ENCODE measurements at regions not wholly inside any gene's neighbourhood (a gene's known extent, or its start where the extent isn't known, plus 50 kb on each side); places are given as distances from the start of the nearest gene placed in this dataset.

- no peak overlapping the region for H3K4me2 ChIP-seq (ENCODE audit: low read depth, low read length)
- no peak overlapping the region for H3K4me3 ChIP-seq (ENCODE audit: low read length)
- no peak overlapping the region for H3K9ac ChIP-seq (ENCODE audit: low read length)
- H3K36me3 ChIP-seq (replicated peaks; ENCODE audit: insufficient read depth, low read length), result no peaks in the 10 kb centered on the region
- DNase-seq, result no peak
- H3K4me1 ChIP-seq (ENCODE audit: low read length), result no peaks in the 10 kb centered on the region
- no peaks in the 10 kb centered on the region for H3K9me3 ChIP-seq (replicated peaks; ENCODE audit: insufficient read depth, low read length)
- H2AFZ ChIP-seq (ENCODE audit: low read length), result no peak overlapping the region
- no peaks in the 10 kb centered on the region for H3K79me2 ChIP-seq (ENCODE audit: low read length)
- H3K9me2 ChIP-seq (replicated peaks; ENCODE audit: insufficient read depth, low read length), result no peaks in the 10 kb centered on the region
- no peaks in the 10 kb centered on the region for H4K20me1 ChIP-seq (ENCODE audit: insufficient read depth, low read length)
- H3F3A ChIP-seq (ENCODE audit: insufficient read depth, low read length), result no peaks in the 10 kb centered on the region
- H3K27ac ChIP-seq (ENCODE audit: low read length), result no peak overlapping the region
- no peaks in the 10 kb centered on the region for H3K27me3 ChIP-seq (replicated peaks; ENCODE audit: insufficient read depth, low read length)
- TF ChIP-seq EZH2phosphoT487 (IDR thresholded peaks at IDR 0.05; ENCODE audit: low read length), result no peak
- TF ChIP-seq EZH2 (optimal IDR thresholded peaks at IDR 0.05; ENCODE audit: low read depth, low read length), result no peak
- TF ChIP-seq CTCF (IDR thresholded peaks at IDR 0.05; ENCODE audit: low read length), result no peak
Measured at GRCh38 chr4:178083968-178084367, 641.7 kb upstream of the AGA start.

DNA sequence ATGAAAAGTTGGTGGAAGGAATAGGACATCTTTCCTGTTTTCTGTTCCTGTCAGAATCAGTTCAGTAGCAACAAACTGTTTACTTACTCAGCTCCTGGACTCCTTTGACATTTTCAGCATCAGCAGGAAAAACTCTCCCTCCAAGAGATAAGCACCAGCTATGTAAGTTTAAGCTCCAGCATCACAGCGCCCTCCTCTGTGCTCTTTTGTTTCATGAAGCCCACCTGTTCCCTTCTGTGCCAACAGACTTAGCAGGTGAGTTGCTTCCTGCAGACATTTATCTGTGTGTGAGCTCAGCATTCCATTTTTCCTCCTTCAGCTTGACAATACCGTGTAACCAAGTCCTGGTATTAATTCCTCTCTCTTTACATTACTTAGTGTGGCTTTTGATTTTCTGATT, 644.1 kb upstream of the AGA start:
- no peak overlapping the region for H3K27ac ChIP-seq (ENCODE audit: low read length)
- no peak for DNase-seq
- no peak overlapping the region for H2AFZ ChIP-seq (ENCODE audit: low read length)
- no peaks in the 10 kb centered on the region for H4K20me1 ChIP-seq (ENCODE audit: insufficient read depth, low read length)
- H3K79me2 ChIP-seq (ENCODE audit: low read length), result no peaks in the 10 kb centered on the region
- H3K9me3 ChIP-seq (replicated peaks; ENCODE audit: insufficient read depth, low read length), result no peaks in the 10 kb centered on the region
- H3K27me3 ChIP-seq (replicated peaks; ENCODE audit: insufficient read depth, low read length), result no peaks in the 10 kb centered on the region
- no peak overlapping the region for H3K9ac ChIP-seq (ENCODE audit: low read length)
- H3K4me3 ChIP-seq (ENCODE audit: low read length), result no peak overlapping the region
- TF ChIP-seq CTCF (IDR thresholded peaks at IDR 0.05; ENCODE audit: low read length) (no peak), EZH2phosphoT487 (IDR thresholded peaks at IDR 0.05; ENCODE audit: low read length) (no peak), EZH2 (optimal IDR thresholded peaks at IDR 0.05; ENCODE audit: low read depth, low read length) (no peak)
- H3F3A ChIP-seq (ENCODE audit: insufficient read depth, low read length), result no peaks in the 10 kb centered on the region
- no peaks in the 10 kb centered on the region for H3K36me3 ChIP-seq (replicated peaks; ENCODE audit: insufficient read depth, low read length)
- no peak overlapping the region for H3K4me2 ChIP-seq (ENCODE audit: low read depth, low read length)
- no peaks in the 10 kb centered on the region for H3K9me2 ChIP-seq (replicated peaks; ENCODE audit: insufficient read depth, low read length)
- no peaks in the 10 kb centered on the region for H3K4me1 ChIP-seq (ENCODE audit: low read length)

GRCh38 chr4:178090640-178091411, 648.6 kb upstream of the AGA start:
- Histone ChIP-seq H3K9ac (ENCODE audit: low read length) (no peak overlapping the region), H3K36me3 (replicated peaks; ENCODE audit: insufficient read depth, low read length) (no peaks in the 10 kb centered on the region), H3K79me2 (ENCODE audit: low read length) (no peaks in the 10 kb centered on the region), H3K4me2 (ENCODE audit: low read depth, low read length) (no peak overlapping the region), H3K9me3 (replicated peaks; ENCODE audit: insufficient read depth, low read length) (no peaks in the 10 kb centered on the region), H3F3A (ENCODE audit: insufficient read depth, low read length) (no peaks in the 10 kb centered on the region), H3K9me2 (replicated peaks; ENCODE audit: insufficient read depth, low read length) (no peaks in the 10 kb centered on the region), H3K27ac (ENCODE audit: low read length) (no peak overlapping the region), H3K27me3 (replicated peaks; ENCODE audit: insufficient read depth, low read length) (no peaks in the 10 kb centered on the region), H3K4me3 (ENCODE audit: low read length) (no peak overlapping the region), H4K20me1 (ENCODE audit: insufficient read depth, low read length) (no peaks in the 10 kb centered on the region), H3K4me1 (ENCODE audit: low read length) (no peaks in the 10 kb centered on the region), H2AFZ (ENCODE audit: low read length) (no peak overlapping the region)
- TF ChIP-seq EZH2phosphoT487 (IDR thresholded peaks at IDR 0.05; ENCODE audit: low read length) (no peak), CTCF (IDR thresholded peaks at IDR 0.05; ENCODE audit: low read length) (no peak), EZH2 (optimal IDR thresholded peaks at IDR 0.05; ENCODE audit: low read depth, low read length) (no peak)
- DNase-seq, result no peak

All from MM.1S (cell line).